Skin epidermis (tissue), 12 donors: ENCODE measurements at regions not wholly inside any gene's neighbourhood (a gene's known extent, or its start where the extent isn't known, plus 50 kb on each side); places are given as distances from the start of the nearest gene placed in this dataset.

Source experiments
- H3K27ac ChIP-seq, 21 experiments: fragments of 200-600 bp; sonication (generic) in 11 of 21; one replicate each; pipeline ENCODE4 v1.5.0; 2020; ENCODE audit warnings: mild to moderate bottlenecking in 3 of 21, inconsistent platforms in 2 of 21, moderate library complexity in 2 of 21
- H3K4me3 ChIP-seq, 7 experiments: fragments of 200-600 bp; sonication (generic) in 2 of 7; one replicate each; pipeline ENCODE4 v1.5.0; 2020; ENCODE audit warnings: inconsistent platforms in 2 of 7, mild to moderate bottlenecking in 2 of 7, moderate library complexity in 1 of 7

DNA sequence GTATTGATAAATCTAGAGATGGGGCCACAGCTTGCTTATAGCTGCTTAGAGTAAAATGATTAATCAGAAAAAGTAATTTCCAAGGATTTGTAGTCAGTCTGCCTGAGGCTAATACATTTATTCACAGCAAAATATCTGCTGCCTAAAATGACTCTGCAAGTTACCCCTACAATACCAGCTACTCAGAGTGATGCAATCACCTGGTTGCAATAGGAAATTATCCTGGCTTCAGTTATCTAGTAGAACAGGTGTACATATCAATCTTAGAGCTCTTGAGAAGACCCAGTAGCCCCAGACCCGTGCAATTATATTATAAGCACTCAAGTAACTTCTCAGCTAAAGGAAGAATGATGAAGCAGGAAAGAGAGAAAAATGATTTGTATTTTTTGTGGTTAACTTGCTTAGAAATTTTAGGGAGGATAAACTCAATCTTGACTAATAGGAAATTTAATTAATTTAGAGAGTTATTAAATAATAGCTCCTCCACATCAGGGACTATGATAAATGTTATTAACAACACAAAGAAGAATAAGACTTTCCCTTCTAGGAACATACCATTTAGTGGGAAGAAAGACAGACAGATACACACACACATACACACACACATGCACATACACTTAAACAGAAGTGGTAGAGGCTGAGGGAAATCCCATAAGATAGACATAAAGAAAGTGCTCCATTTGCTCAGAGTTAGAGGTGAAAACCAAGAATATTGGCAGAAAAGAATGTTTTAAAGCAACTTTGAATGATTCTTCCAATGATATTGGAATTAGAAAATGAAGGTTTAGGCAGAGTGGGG, 140.4 kb upstream of the PRSS1 start:
- Histone ChIP-seq H3K4me3 (no peak overlapping the region), H3K27ac (no peak overlapping the region)

- Histone ChIP-seq H3K27ac (no peak overlapping the region), H3K4me3 (no peak overlapping the region)
These were observed 141.9 kb upstream of the PRSS1 start for GRCh38 chr7:142607351-142607750.

GRCh38 chr7:142606081-142606480, 143.2 kb upstream of the PRSS1 start:
- no peak overlapping the region for H3K4me3 ChIP-seq
- H3K27ac ChIP-seq = no peak overlapping the region

DNA sequence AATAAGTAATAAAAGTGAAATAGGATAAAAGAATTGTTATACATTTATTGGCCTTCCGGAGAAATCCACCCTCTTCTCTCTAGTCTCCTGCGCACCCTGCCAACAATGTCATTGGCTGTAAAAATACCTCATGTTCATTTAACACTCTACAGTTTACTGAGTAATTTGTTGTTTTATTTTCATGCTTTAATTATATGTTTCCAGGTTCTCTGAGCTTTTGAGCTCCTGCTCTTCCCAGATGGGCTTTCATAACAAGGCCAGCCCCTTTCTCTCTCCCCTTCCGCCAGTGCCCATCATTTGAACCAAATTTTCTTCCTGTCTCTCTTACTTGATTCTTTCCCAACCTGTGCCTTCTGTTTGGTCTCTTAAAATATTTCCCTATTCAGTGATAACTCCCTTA, 144.6 kb upstream of the PRSS1 start:
- Histone ChIP-seq H3K27ac (no peak overlapping the region), H3K4me3 (no peak overlapping the region)

- Histone ChIP-seq H3K27ac (no peak overlapping the region), H3K4me3 (no peak overlapping the region)
These were observed 145.3 kb upstream of the PRSS1 start for GRCh38 chr7:142603870-142604448.

DNA sequence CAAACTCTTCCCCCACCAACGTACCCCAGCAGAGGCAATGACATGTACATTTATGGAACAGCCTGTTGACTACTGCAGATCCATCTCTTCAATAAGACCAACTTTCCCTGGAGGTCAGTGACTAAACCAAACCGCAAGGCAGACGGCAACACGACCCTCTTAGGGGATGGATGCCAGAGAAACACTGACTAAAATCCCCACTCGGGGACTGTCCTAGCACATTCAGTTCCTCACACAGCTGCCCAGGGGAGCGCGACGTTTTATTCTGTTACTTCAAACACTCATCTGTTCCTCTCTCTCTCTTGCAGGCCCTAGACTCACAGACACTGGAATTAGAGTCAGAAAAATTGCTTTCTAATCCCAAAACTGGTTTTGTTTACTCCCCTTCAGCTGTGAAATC, 146.5 kb upstream of the PRSS1 start:
- no peak overlapping the region for H3K27ac ChIP-seq

DNA sequence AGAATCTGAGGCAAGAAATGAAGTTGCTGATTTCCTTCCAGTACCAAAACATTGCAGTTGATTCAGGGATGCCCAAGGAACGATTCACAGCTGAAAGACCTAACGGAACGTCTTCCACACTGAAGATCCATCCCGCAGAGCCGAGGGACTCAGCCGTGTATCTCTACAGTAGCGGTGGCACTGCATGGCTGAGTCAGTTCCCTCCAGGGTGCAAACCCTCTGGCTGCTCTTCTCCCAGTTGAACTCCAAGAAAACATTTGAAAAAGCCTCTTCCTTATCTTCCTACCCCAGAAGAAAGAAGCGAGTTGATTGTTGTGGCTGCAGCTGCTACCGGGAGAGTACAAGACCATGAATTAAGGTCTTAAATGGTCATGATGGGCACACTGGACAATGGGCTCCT, 147.1 kb upstream of the PRSS1 start:
- no peak overlapping the region for H3K27ac ChIP-seq
- no peak overlapping the region for H3K4me3 ChIP-seq

More for the DNA sequence above, 146.5 kb upstream of the PRSS1 start:
- H3K4me3 ChIP-seq = no peak overlapping the region

- Histone ChIP-seq H3K4me3 (no peak overlapping the region), H3K27ac (no peak overlapping the region)
These were observed 151.0 kb upstream of the PRSS1 start for GRCh38 chr7:142598297-142598696.

DNA sequence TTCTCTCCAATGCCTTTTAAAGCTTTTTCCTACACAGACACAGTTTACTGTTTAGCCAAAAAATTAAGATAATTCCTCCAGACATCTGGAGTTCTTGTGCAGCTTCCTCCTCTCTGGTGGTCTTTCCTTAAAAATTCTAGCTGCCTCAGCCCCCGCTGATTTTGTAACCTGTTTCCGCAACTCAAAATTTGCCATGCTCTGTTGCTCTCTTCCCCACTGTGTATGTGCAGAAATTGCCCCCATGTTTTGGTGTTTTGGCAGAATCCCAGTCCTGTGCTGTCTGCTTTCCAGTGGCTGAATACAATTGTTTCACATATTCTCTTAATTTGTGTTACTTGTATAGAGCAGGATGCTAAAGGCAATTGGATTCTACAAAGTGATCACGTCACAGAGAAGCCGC, 151.7 kb upstream of the PRSS1 start:
- H3K4me3 ChIP-seq = no peak overlapping the region
- no peak overlapping the region for H3K27ac ChIP-seq

GRCh38 chr7:142595816-142596516, 153.3 kb upstream of the PRSS1 start:
- Histone ChIP-seq H3K4me3 (no peak overlapping the region), H3K27ac (no peak overlapping the region)

DNA sequence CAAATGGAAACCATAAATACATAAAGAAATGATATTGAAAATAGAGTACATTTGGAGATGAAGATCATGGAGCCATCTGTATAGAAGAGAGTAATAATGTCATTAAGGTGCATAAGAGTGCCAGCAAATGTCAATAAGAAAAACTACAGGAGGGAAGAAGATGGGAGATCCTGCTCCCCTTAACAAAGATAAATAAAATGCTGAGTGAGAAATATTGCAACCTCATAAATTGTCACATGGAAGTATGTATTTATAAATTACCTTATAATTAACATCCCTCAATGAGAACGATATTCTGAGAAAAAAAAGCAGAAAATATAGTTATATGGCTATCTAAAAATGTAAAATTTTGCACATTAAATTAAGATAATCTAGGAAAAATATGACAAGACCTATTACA, 155.2 kb upstream of the PRSS1 start:
- no peak overlapping the region for H3K4me3 ChIP-seq
- H3K27ac ChIP-seq = no peak overlapping the region

- Histone ChIP-seq H3K27ac (no peak overlapping the region), H3K4me3 (no peak overlapping the region)
These were observed 156.2 kb upstream of the PRSS1 start for GRCh38 chr7:142593106-142593505.

GRCh38 chr7:142592664-142593063, 156.6 kb upstream of the PRSS1 start:
- no peak overlapping the region for H3K4me3 ChIP-seq
- H3K27ac ChIP-seq = no peak overlapping the region

DNA sequence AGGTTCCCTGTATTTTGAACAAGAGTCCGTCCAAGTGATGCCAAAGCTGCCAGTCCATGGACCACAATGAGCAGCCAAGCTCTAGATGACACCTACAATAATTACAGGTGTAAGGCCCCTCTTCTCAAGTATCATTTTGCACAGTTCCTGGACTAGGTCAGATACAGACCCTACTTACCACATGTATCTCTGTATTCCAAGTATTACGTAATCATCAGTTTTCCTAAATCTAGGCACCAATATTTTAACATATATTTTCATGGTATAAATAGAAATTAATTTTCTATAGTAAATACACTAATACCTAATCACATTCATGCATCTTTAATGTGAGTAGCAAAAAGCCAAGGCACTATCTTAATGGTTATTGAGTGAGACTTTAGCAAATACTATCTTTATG, 157.0 kb upstream of the PRSS1 start:
- no peak overlapping the region for H3K4me3 ChIP-seq
- H3K27ac ChIP-seq = no peak overlapping the region

DNA sequence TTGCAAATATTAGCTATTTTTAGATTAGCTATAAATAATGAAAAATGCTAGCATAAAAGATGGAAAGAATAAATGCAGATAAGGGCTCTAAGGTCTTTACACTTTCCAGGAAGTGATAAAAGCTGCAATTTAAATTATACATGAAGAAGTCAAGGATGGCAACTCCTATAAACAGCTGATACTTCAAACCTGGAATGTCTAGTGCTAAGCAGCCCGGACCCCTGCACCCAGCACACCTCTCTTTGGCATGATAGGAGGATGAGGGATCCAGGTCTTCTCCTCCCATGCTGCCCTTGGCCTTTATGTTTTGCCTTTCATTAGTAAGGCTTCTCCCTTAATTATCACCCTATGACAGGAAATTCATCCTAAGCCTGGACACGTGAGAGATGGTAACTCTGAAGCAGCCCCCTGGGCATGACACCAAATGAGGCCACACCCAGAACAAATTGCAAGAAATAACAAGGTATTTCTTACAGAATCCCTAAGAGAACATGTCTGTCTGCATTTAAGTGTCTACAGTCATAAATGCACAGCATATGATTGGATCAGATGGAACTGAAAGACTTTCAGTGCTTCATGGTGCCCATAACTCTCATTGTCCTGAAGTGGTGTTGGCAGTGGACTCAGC, 158.3 kb upstream of the PRSS1 start:
- Histone ChIP-seq H3K4me3 (no peak overlapping the region), H3K27ac (no peak overlapping the region)

DNA sequence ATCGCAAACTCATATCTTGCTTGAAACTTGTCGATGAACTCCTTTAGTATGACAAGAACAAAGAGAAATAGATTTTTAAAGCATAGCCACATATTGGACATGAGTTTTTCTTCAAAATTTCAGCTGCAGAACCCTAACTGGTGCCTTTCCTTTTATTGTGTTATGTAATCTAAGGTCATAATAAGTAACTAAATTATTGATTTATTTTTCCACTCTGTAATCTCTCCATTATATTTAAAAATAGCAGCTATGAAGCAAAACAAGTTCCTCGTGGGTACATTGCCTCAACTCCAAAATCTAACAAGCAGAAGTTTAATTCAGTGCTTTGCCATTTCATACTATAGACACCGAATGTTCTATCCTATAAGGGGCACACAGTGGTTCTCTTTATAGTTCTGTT, 159.2 kb upstream of the PRSS1 start:
- H3K4me3 ChIP-seq = no peak overlapping the region
- no peak overlapping the region for H3K27ac ChIP-seq

- H3K27ac ChIP-seq = no peak overlapping the region
- H3K4me3 ChIP-seq = no peak overlapping the region
These were observed 161.6 kb upstream of the PRSS1 start for GRCh38 chr7:142587578-142588191.

GRCh38 chr7:142586611-142587010, 162.7 kb upstream of the PRSS1 start:
- Histone ChIP-seq H3K27ac (no peak overlapping the region), H3K4me3 (no peak overlapping the region)

DNA sequence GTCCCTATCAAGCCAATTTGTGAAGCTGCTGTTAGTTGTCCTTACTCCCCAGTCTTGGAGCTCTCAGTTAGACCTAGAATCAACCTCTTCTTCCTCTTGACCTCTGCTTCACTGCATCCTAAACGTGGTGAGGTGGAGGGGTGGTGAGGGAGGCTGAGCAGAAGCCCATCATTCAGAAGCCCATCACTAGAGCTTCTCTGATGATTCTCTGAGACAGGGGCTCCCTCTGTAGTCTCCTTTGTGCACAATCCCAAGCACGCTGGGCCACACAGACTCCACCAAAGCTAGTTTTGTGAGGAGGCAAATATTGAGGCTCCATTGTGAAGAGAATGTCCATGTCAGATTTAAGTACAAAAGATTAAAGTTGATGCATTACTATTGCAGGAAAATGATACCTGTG, 163.8 kb upstream of the PRSS1 start:
- Histone ChIP-seq H3K4me3 (no peak overlapping the region), H3K27ac (no peak overlapping the region)

DNA sequence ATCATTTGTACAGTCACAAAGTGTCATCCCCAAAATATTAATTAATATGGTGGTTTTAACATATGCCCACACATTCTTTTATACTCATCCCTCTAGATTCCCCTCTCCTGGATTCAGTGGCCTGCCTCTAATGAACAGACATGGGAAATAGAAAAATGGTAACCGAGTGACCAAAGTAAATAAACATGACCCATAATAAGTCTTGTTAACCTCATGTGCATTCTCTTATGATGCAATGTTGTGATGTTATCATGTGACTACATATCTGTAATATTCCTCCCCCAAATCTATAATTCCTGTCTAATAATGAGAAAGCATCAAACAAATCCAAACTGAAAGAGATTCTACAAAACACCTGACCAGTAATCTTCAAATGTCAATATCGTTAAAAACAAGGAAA, 164.5 kb upstream of the PRSS1 start:
- Histone ChIP-seq H3K4me3 (no peak overlapping the region), H3K27ac (no peak overlapping the region)
